Chondrocyte (in vitro differentiated cells): ENCODE measurements at regions not wholly inside any gene's neighbourhood (a gene's known extent, or its start where the extent isn't known, plus 50 kb on each side); places are given as distances from the start of the nearest gene placed in this dataset.

Experiments
- DNase-seq: peaks from one replicate; pipeline ENCODE4 v3.0.0; 2021; ENCODE audit warnings: mixed read lengths, low spot score
- H3K27ac Mint-ChIP-seq: one replicate; pipeline ENCODE4 v1.8.0; 2021; ENCODE audit warnings: mild to moderate bottlenecking, moderate library complexity, mixed read lengths; ENCODE audit not compliant: unreplicated experiment
- H3K27me3 Mint-ChIP-seq: 2 replicates; pipeline ENCODE4 v1.8.0; 2021; ENCODE audit warnings: low read depth, mixed read lengths
- H3K36me3 Mint-ChIP-seq: 2 replicates; pipeline ENCODE4 v1.8.0; 2021; ENCODE audit warnings: low read depth, mixed read lengths
- H3K4me1 Mint-ChIP-seq: 2 replicates; pipeline ENCODE4 v1.8.0; 2021; ENCODE audit warnings: low read depth, mild to moderate bottlenecking, mixed read lengths
- H3K4me3 Mint-ChIP-seq: one replicate; pipeline ENCODE4 v1.8.0; 2021; ENCODE audit warnings: mild to moderate bottlenecking, moderate library complexity, mixed read lengths; ENCODE audit not compliant: unreplicated experiment
- H3K9me3 Mint-ChIP-seq: 2 replicates; pipeline ENCODE4 v1.8.0; 2021; ENCODE audit warnings: low read depth, mixed read lengths
- TF ChIP-seq, protein P1 (sequence below): fragments of 200-600 bp; sonication (generic); IDR thresholded peaks from 2 replicates; pipeline ENCODE4 v1.5.0; 2021; ENCODE audit warnings: antibody characterized with exemption, mild to moderate bottlenecking, moderate library complexity

DNA sequence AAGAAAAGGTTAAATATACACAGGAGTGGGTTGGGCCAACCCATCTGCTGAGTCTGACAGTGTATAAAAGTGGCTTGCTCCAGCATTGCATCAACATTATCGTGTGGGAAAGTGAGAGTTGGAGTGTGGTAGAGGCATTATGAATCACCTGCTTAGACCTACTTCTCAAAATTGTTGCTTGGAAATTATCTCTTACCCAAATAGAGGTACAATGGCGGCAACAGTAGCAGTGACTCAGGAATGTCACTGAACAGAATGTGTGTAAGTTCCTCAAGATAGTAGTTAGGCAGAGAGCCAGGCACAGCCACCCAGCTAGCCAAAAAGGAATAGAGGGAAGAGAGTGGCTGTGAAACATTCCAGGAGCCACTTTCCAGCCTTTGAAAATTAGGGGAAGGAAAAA lies 616.0 kb downstream of the NUP35 start:
- Mint-ChIP-seq H3K4me1 (no peaks in the 10 kb centered on the region), H3K27ac (no peak overlapping the region), H3K4me3 (no peak overlapping the region), H3K9me3 (peaks cover 5% of the 10 kb centered on the region), H3K27me3 (no peaks in the 10 kb centered on the region), H3K36me3 (no peaks in the 10 kb centered on the region)
- DNase-seq, result no peak
- TF ChIP-seq, protein P1, sequence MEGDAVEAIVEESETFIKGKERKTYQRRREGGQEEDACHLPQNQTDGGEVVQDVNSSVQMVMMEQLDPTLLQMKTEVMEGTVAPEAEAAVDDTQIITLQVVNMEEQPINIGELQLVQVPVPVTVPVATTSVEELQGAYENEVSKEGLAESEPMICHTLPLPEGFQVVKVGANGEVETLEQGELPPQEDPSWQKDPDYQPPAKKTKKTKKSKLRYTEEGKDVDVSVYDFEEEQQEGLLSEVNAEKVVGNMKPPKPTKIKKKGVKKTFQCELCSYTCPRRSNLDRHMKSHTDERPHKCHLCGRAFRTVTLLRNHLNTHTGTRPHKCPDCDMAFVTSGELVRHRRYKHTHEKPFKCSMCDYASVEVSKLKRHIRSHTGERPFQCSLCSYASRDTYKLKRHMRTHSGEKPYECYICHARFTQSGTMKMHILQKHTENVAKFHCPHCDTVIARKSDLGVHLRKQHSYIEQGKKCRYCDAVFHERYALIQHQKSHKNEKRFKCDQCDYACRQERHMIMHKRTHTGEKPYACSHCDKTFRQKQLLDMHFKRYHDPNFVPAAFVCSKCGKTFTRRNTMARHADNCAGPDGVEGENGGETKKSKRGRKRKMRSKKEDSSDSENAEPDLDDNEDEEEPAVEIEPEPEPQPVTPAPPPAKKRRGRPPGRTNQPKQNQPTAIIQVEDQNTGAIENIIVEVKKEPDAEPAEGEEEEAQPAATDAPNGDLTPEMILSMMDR, result no peak

DNA sequence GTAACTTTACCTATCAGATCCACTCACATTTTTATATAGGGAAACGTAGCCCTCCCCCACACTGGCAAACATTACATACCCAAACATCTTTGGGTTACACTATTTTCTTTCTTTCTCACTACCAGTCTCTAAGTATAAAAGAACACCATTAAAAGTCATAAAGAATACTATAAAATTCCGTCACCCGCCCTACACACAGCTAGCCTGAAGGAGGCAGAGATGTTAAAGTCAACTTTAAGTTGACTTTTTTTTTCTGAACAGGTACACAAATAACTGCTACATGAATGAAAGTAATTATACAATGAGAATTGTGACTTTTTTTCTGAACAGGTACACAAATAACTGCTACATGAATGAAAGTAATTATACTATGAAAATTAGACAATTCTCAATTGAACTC lies 628.3 kb downstream of the NUP35 start:
- H3K27me3 Mint-ChIP-seq, result peaks cover 4% of the 10 kb centered on the region
- H3K4me1 Mint-ChIP-seq, result no peaks in the 10 kb centered on the region
- H3K36me3 Mint-ChIP-seq, result no peaks in the 10 kb centered on the region
- H3K27ac Mint-ChIP-seq, result no peak overlapping the region
- peaks cover 3% of the 10 kb centered on the region for H3K9me3 Mint-ChIP-seq
- H3K4me3 Mint-ChIP-seq, result no peak overlapping the region
- TF ChIP-seq, protein P1, result no peak
- no peak for DNase-seq

DNA sequence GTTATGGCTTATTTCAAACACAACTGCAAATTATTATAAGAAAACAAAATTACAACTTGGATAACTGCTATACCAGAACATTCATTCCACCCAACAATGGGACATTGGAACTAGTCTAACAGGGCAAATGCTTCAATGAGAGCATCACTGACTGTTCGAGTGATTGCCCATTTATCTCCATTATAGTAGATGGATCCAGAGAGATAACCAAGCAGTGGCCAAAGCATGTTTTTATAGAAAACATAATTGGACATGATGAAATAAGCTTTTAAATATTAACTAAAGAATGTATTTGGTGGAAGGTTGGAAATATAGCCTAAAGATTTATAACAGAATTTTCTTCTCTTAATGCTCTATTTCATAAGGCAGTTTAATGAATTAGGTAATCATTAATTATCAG lies 634.8 kb downstream of the NUP35 start:
- Mint-ChIP-seq H3K4me3 (no peak overlapping the region), H3K36me3 (no peaks in the 10 kb centered on the region), H3K27ac (no peak overlapping the region), H3K9me3 (no peaks in the 10 kb centered on the region), H3K4me1 (no peaks in the 10 kb centered on the region), H3K27me3 (peaks cover 3% of the 10 kb centered on the region)
- no peak for DNase-seq
- TF ChIP-seq, protein P1, result no peak

DNA sequence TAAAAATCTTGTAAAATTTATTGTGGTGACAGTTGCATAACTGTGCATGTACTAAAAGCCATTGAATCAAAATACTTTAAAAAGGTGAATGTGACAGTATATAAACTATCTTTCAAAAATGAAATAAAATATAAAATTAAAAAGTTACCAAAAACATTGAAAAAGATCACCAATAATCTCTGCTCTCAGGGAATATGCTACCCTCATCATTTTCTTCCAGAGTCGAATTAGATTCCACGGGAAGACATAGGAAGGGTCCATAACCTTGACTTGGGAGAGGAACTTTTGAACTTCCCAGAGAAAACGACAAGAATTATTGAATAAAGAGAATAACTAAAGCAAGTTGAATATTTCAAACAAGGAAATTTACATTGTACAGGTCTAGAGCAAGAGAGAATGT lies 649.5 kb downstream of the NUP35 start:
- Mint-ChIP-seq H3K9me3 (peaks cover 9% of the 10 kb centered on the region), H3K27ac (no peak overlapping the region)
- TF ChIP-seq, protein P1, result no peak

DNA sequence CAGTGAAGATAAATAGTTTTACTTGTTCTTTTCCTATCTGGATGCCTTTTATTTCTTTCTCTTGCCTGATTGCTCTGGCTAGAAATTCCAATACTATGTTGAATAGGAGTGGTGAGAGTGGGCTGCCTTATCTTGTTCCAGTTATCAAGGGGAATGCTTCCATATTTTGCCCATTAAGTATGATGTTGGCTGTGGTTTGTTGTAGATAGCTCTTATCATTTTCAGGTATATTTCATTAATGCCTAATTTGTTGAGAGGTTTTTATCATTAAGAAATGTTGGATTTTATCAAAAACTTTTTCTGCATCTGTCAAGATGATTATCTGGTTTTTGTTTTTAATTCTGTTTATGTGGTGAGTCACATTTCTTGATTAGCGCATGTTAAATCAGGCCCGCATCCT lies 655.8 kb downstream of the NUP35 start:
- no peak overlapping the region for H3K4me3 Mint-ChIP-seq
- H3K9me3 Mint-ChIP-seq, result peaks cover 5% of the 10 kb centered on the region
- no peak for DNase-seq
- H3K4me1 Mint-ChIP-seq, result no peaks in the 10 kb centered on the region
- TF ChIP-seq, protein P1, result no peak
- H3K36me3 Mint-ChIP-seq, result no peaks in the 10 kb centered on the region
- no peak overlapping the region for H3K27ac Mint-ChIP-seq
- peaks cover 2% of the 10 kb centered on the region for H3K27me3 Mint-ChIP-seq

More for the DNA sequence above, 649.5 kb downstream of the NUP35 start:
- Mint-ChIP-seq H3K27me3 (peaks cover 2% of the 10 kb centered on the region), H3K4me3 (no peak overlapping the region), H3K36me3 (no peaks in the 10 kb centered on the region), H3K4me1 (no peaks in the 10 kb centered on the region)
- no peak for DNase-seq
